ENCODE measurements at regions not wholly inside any gene's neighbourhood (a gene's known extent, or its start where the extent isn't known, plus 50 kb on each side); places are given as distances from the start of the nearest gene placed in this dataset.

DNA sequence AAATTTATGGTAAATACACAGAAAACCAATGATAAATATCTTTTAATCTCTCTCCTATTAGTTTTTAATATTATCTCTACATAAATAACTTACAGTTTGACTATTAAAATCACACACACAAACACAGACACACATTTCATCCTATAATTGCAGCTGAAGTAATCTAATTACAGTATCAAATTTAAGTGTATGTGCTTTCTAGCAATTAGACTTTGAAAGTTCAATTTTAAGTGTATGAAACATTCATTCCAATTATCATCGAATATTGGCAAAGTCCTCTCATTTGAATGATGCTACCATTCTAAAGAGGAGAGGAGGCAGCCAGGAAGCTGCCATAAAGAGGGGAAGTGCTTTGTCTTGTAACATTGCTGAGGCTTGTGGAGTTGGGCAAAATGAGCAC, 221.2 kb upstream of the PABPC4L start:
- Mint-ChIP-seq H3K4me1 (ENCODE audit: low read depth, unreplicated experiment) (no peaks in the 10 kb centered on the region), H3K9me3 (ENCODE audit: unreplicated experiment) (no peaks in the 10 kb centered on the region), H3K4me3 (ENCODE audit: unreplicated experiment) (no peak overlapping the region), H3K27me3 (ENCODE audit: low read depth, unreplicated experiment) (no peaks in the 10 kb centered on the region), H3K27ac (ENCODE audit: unreplicated experiment) (no peak overlapping the region), H3K36me3 (ENCODE audit: low read depth, unreplicated experiment) (no peaks in the 10 kb centered on the region)
- Histone ChIP-seq H3K4me1 (ENCODE audit: insufficient read depth, low read length) (no peaks in the 10 kb centered on the region), H3K36me3 (ENCODE audit: insufficient read depth, low read length) (no peaks in the 10 kb centered on the region), H3K27ac (ENCODE audit: low read depth, low read length) (no peak overlapping the region), H2AFZ (ENCODE audit: low read depth, low read length) (no peak overlapping the region), H3K4me3 (ENCODE audit: insufficient read depth, low read depth, low read length) (no peak overlapping the region), H3K79me2 (ENCODE audit: insufficient read depth, low read length) (no peaks in the 10 kb centered on the region), H3K9me3 (ENCODE audit: insufficient read depth, low read depth, low read length) (no peaks in the 10 kb centered on the region), H3K9ac (ENCODE audit: low read length) (no peak overlapping the region), H4K20me1 (ENCODE audit: insufficient read depth, low read length) (no peaks in the 10 kb centered on the region), H3K27me3 (ENCODE audit: insufficient read depth, low read length) (no peaks in the 10 kb centered on the region), H3K4me2 (ENCODE audit: low read length) (no peak overlapping the region)
- no peak for DNase-seq (ENCODE audit: low read depth)
- no peak for TF ChIP-seq EZH2 (IDR thresholded peaks at IDR 0.05; ENCODE audit: insufficient read depth, low read length)
- TF ChIP-seq, protein P1, sequence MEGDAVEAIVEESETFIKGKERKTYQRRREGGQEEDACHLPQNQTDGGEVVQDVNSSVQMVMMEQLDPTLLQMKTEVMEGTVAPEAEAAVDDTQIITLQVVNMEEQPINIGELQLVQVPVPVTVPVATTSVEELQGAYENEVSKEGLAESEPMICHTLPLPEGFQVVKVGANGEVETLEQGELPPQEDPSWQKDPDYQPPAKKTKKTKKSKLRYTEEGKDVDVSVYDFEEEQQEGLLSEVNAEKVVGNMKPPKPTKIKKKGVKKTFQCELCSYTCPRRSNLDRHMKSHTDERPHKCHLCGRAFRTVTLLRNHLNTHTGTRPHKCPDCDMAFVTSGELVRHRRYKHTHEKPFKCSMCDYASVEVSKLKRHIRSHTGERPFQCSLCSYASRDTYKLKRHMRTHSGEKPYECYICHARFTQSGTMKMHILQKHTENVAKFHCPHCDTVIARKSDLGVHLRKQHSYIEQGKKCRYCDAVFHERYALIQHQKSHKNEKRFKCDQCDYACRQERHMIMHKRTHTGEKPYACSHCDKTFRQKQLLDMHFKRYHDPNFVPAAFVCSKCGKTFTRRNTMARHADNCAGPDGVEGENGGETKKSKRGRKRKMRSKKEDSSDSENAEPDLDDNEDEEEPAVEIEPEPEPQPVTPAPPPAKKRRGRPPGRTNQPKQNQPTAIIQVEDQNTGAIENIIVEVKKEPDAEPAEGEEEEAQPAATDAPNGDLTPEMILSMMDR (IDR thresholded peaks at IDR 0.05; ENCODE audit: insufficient read depth, low read depth, low read length) = no peak
- FAIRE-seq = no peak

DNA sequence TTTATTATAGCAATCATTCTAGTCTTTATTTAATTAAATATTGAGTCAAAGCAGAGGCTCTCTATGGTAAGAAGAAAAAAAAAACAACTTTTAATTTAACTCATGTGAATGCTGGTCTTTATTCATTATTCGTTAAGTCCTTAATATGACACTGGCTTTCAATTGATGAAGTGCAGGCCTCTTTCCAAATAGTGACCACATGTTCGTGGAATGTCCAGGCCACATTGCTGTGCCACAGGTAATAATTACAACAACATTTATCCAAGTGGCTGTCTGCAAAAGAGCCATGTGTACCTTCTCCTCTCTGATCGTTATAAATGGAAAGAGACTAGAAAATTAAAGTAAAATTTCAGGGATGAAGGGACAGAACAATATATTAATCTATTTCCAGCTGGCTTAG, 220.1 kb upstream of the PABPC4L start:
- no peaks in the 10 kb centered on the region for H3K79me2 ChIP-seq (ENCODE audit: insufficient read depth, low read length)
- TF ChIP-seq, protein P1 (IDR thresholded peaks at IDR 0.05; ENCODE audit: insufficient read depth, low read depth, low read length) = no peak
- no peak for TF ChIP-seq EZH2 (IDR thresholded peaks at IDR 0.05; ENCODE audit: insufficient read depth, low read length)
- Mint-ChIP-seq H3K27me3 (ENCODE audit: low read depth, unreplicated experiment) (no peaks in the 10 kb centered on the region), H3K36me3 (ENCODE audit: low read depth, unreplicated experiment) (no peaks in the 10 kb centered on the region), H3K9me3 (ENCODE audit: unreplicated experiment) (no peaks in the 10 kb centered on the region), H3K4me1 (ENCODE audit: low read depth, unreplicated experiment) (no peaks in the 10 kb centered on the region), H3K4me3 (ENCODE audit: unreplicated experiment) (no peak overlapping the region), H3K27ac (ENCODE audit: unreplicated experiment) (no peak overlapping the region)
- H3K27ac ChIP-seq (ENCODE audit: low read depth, low read length) = no peak overlapping the region
- no peaks in the 10 kb centered on the region for H3K4me1 ChIP-seq (ENCODE audit: insufficient read depth, low read length)
- H3K9ac ChIP-seq (ENCODE audit: low read length) = no peak overlapping the region
- no peak overlapping the region for H3K4me2 ChIP-seq (ENCODE audit: low read length)
- H3K4me3 ChIP-seq (ENCODE audit: insufficient read depth, low read depth, low read length) = no peak overlapping the region
- no peak overlapping the region for H2AFZ ChIP-seq (ENCODE audit: low read depth, low read length)
- no peaks in the 10 kb centered on the region for H3K27me3 ChIP-seq (ENCODE audit: insufficient read depth, low read length)
- FAIRE-seq (no peak), DNase-seq (ENCODE audit: low read depth) (no peak)
- no peaks in the 10 kb centered on the region for H3K9me3 ChIP-seq (ENCODE audit: insufficient read depth, low read depth, low read length)
- H4K20me1 ChIP-seq (ENCODE audit: insufficient read depth, low read length) = no peaks in the 10 kb centered on the region
- no peaks in the 10 kb centered on the region for H3K36me3 ChIP-seq (ENCODE audit: insufficient read depth, low read length)

DNA sequence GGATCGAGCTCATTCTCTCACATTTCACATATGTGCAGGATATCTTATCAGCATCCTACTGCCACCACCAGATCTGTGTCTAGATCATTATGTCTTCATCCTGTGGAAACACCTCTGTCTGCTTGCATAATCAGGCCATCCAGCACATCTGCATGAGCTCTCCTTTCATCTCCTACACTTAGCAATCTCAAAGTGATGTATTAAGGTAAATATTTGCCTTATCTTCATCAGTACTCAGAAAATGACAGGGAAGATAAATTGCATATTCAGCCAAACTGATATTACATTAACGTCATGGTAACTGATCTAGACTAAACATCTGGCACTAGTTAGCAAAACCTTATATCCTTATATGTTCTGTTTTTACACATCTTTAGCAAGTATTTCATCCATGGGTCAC, 207.3 kb upstream of the PABPC4L start:
- Mint-ChIP-seq H3K27ac (ENCODE audit: unreplicated experiment) (no peak overlapping the region), H3K9me3 (ENCODE audit: unreplicated experiment) (no peaks in the 10 kb centered on the region)

More for the DNA sequence above, 207.3 kb upstream of the PABPC4L start:
- Histone ChIP-seq H3K4me1 (ENCODE audit: insufficient read depth, low read length) (no peaks in the 10 kb centered on the region), H3K4me3 (ENCODE audit: insufficient read depth, low read depth, low read length) (no peak overlapping the region), H3K79me2 (ENCODE audit: insufficient read depth, low read length) (no peaks in the 10 kb centered on the region), H3K27me3 (ENCODE audit: insufficient read depth, low read length) (no peaks in the 10 kb centered on the region), H3K9me3 (ENCODE audit: insufficient read depth, low read depth, low read length) (no peaks in the 10 kb centered on the region), H4K20me1 (ENCODE audit: insufficient read depth, low read length) (no peaks in the 10 kb centered on the region), H3K4me2 (ENCODE audit: low read length) (no peak overlapping the region), H2AFZ (ENCODE audit: low read depth, low read length) (no peak overlapping the region), H3K27ac (ENCODE audit: low read depth, low read length) (no peak overlapping the region), H3K36me3 (ENCODE audit: insufficient read depth, low read length) (no peaks in the 10 kb centered on the region), H3K9ac (ENCODE audit: low read length) (no peak overlapping the region)
- no peaks in the 10 kb centered on the region for H3K27me3 Mint-ChIP-seq (ENCODE audit: low read depth, unreplicated experiment)
- no peak overlapping the region for H3K4me3 Mint-ChIP-seq (ENCODE audit: unreplicated experiment)
- H3K4me1 Mint-ChIP-seq (ENCODE audit: low read depth, unreplicated experiment) = no peaks in the 10 kb centered on the region
- no peak for TF ChIP-seq EZH2 (IDR thresholded peaks at IDR 0.05; ENCODE audit: insufficient read depth, low read length)
- TF ChIP-seq, protein P1 (IDR thresholded peaks at IDR 0.05; ENCODE audit: insufficient read depth, low read depth, low read length) = no peak
- peak; percentile 6 for DNase-seq (ENCODE audit: low read depth)
- FAIRE-seq = no peak
- no peaks in the 10 kb centered on the region for H3K36me3 Mint-ChIP-seq (ENCODE audit: low read depth, unreplicated experiment)

All from astrocyte (in vitro differentiated cells and primary cell).